ENCODE measurements at regions not wholly inside any gene's neighbourhood (a gene's known extent, or its start where the extent isn't known, plus 50 kb on each side); places are given as distances from the start of the nearest gene placed in this dataset.
"Not testable (repeated sequence)": the region's sequence is repeated elsewhere in the genome, so short reads cannot be mapped to it uniquely, and the experiment has no call there.

DNA sequence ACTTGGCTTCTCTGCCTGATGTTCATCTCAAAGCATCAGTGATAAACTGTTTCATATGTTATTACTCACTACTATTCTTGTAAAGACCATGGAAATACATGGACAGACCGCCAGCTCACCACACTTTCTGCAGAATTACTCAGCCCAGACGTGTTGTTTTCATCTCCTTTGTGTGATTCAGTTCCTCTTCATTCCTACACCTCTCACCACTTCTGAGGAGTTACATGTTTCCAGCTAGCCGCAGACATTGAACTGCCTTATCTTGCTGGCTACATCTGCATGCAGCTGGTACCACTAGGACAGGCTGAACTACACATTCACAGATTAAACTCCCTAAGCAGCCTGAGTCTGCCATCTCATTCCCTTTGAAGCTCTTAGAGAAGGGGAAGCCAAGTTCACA is 443.2 kb upstream of the FGF16 start:
- no peak overlapping the region for H3K4me3 ChIP-seq (ENCODE audit: low read depth, low read length)
- no peak overlapping the region for H3K9ac ChIP-seq (ENCODE audit: low read depth, low read length)
- H3K9me3 ChIP-seq (ENCODE audit: control insufficient read depth, insufficient read depth, low read length): no peaks in the 10 kb centered on the region
- no peaks in the 10 kb centered on the region for H3K4me1 ChIP-seq (ENCODE audit: control insufficient read depth, insufficient read depth, low read length)
- no peaks in the 10 kb centered on the region for H3K36me3 ChIP-seq (ENCODE audit: control insufficient read depth, insufficient read depth, low read length)
- no peaks in the 10 kb centered on the region for H3K27me3 ChIP-seq (ENCODE audit: control insufficient read depth, insufficient read depth, low read length)

DNA sequence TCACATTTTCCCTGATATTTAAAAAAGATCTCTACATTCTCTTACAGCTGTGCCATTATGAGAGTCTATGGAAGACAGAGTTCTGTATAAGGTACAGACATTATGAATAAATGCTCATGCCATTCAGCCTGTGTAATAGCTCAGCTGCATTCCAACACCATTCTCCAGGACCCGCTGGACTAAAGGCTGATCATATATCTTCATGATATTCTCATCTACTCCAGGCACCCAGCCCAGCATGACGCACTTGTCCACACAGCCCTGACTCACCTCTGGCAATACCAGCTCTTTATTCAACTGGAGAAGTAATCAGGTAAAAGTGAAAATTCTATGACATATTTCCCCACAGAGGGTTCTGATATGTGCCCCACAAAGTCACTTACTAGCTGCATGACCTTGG is 437.5 kb upstream of the FGF16 start:
- H3K9me3 ChIP-seq (ENCODE audit: control insufficient read depth, insufficient read depth, low read length): no peaks in the 10 kb centered on the region
- no peak overlapping the region for H3K9ac ChIP-seq (ENCODE audit: low read depth, low read length)
- no peak overlapping the region for H3K4me3 ChIP-seq (ENCODE audit: low read depth, low read length)
- no peaks in the 10 kb centered on the region for H3K4me1 ChIP-seq (ENCODE audit: control insufficient read depth, insufficient read depth, low read length)
- H3K36me3 ChIP-seq (ENCODE audit: control insufficient read depth, insufficient read depth, low read length): no peaks in the 10 kb centered on the region
- no peaks in the 10 kb centered on the region for H3K27me3 ChIP-seq (ENCODE audit: control insufficient read depth, insufficient read depth, low read length)

DNA sequence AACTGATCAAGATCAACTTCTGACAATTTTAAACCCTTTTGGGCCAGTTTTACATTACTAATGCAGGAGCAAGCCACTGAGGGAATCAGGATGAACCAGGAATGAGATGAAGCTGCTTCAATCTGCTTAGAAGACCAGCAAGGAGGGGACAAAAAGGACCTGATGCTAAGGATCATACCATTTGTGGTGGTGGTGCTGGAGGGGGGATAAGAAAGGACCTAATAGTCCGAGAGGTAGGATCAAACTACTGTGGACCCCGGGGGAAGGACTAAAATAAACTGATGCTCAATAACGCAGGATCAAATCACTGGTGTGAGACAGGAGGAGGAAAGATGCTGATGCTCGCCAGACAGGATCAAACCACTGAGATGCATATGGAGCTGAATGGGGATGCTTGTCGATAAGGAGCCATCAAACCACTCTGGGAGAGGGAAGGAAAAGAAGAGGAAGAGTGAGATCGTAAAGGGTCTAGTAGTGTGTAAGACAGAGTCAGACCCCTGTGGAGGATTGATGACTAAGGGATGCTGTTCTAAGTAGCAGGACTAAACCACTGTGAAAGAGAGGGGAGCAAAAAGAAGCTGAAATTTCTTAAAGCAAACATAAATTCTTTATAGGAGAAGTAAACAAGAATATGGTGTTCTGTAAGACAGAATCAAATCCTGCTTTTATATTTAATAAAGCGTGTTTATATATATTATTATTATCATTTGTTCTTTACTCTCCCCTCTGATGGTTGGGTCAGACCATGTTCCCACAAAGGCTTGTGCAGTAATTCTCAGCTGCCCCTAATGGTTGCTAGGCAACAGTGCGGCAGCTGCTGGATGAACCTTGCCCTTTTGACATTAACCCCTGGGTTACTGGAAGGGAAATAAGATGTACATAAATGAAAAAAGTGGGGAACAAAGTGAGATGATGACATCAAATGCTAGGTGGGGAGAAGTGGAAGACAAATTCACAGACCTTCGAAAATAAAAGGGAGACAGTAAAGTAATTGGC is 432.5 kb upstream of the FGF16 start:
- H3K27me3 ChIP-seq (ENCODE audit: control insufficient read depth, insufficient read depth, low read length): no peaks in the 10 kb centered on the region

DNA sequence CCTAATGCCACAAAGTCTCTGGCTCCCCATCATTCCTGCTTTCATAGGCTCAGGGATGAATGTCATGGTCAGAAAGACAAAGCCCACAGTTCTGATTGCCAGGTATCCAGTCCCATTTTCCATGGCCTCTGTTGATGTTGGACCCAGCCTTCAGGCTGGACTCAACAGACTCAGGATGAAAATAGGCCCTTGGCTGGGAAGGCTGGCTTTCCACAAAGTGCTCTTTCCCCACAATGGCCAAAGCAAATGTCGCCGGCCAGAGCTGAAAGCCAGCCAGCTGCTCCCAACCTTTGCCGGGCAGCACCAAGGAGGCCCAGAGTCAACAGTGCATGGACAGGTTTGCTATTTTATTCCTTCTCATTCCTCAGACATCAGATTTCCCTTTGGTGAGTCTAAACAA is 430.1 kb upstream of the FGF16 start:
- H3K9ac ChIP-seq (ENCODE audit: low read depth, low read length): no peak overlapping the region
- no peak overlapping the region for H3K4me3 ChIP-seq (ENCODE audit: low read depth, low read length)
- H3K36me3 ChIP-seq (ENCODE audit: control insufficient read depth, insufficient read depth, low read length): no peaks in the 10 kb centered on the region
- no peaks in the 10 kb centered on the region for H3K9me3 ChIP-seq (ENCODE audit: control insufficient read depth, insufficient read depth, low read length)
- no peaks in the 10 kb centered on the region for H3K4me1 ChIP-seq (ENCODE audit: control insufficient read depth, insufficient read depth, low read length)
- no peaks in the 10 kb centered on the region for H3K27me3 ChIP-seq (ENCODE audit: control insufficient read depth, insufficient read depth, low read length)

More for the DNA sequence above, 432.5 kb upstream of the FGF16 start:
- H3K4me1 ChIP-seq (ENCODE audit: control insufficient read depth, insufficient read depth, low read length): no peaks in the 10 kb centered on the region
- peak overlapping the region; percentile 35 for H3K4me3 ChIP-seq (ENCODE audit: low read depth, low read length)
- no peak overlapping the region for H3K9ac ChIP-seq (ENCODE audit: low read depth, low read length)
- no peaks in the 10 kb centered on the region for H3K36me3 ChIP-seq (ENCODE audit: control insufficient read depth, insufficient read depth, low read length)
- no peaks in the 10 kb centered on the region for H3K9me3 ChIP-seq (ENCODE audit: control insufficient read depth, insufficient read depth, low read length)

DNA sequence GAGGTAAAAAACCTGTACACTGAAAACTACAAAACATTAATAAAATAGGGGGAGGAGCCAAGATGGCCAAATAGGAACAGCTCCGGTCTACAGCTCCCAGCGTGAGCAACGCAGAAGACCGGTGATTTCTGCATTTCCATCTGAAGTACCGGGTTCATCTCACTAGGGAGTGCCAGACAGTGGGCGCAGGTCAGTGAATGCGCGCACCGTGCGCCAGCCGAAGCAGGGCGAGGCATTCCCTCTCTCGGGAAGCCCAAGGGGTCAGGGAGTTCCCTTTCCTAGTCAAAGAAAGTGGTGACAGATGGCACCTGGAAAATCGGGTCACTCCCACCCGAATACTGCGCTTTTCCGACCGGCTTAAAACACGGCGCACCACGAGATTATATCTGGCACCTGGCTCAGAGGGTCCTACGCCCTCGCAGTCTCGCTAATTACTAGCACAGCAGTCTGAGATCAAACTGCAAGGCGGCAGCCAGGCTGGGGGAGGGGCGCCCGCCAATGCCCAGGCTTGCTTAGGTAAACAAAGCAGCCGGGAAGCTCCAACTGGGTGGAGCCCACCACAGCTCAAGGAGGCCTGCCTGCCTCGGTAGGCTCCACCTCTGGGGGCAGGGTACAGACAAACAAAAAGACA is 400.9 kb upstream of the FGF16 start:
- H3K36me3 ChIP-seq (ENCODE audit: control insufficient read depth, insufficient read depth, low read length); H3K27me3 ChIP-seq (ENCODE audit: control insufficient read depth, insufficient read depth, low read length); H3K4me1 ChIP-seq (ENCODE audit: control insufficient read depth, insufficient read depth, low read length); H3K9me3 ChIP-seq (ENCODE audit: control insufficient read depth, insufficient read depth, low read length); H3K9ac ChIP-seq (ENCODE audit: low read depth, low read length): not testable (repeated sequence)
- H3K4me3 ChIP-seq (ENCODE audit: low read depth, low read length): peak overlapping the region; percentile 33

DNA sequence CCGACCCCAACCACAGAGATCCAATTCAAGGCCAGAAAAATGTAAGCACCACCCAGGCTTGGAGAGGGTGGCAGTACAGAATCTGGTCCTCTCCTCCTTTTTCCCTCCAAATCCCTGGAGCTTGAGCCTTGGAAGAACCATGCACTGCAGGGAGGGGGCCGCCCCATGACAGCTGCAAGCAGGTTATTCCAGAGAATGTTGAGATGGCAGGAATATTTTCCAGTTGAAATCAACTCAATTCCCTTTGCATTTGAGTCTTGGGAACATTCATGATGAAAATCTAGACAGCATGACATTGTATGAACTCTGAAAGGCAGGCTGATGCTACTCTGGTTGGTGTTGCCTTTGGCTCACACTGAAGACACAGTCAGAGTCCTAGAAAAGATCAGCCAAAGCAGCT is 386.6 kb upstream of the FGF16 start:
- H3K4me3 ChIP-seq (ENCODE audit: low read depth, low read length): no peak overlapping the region
- H3K27me3 ChIP-seq (ENCODE audit: control insufficient read depth, insufficient read depth, low read length): no peaks in the 10 kb centered on the region
- no peaks in the 10 kb centered on the region for H3K36me3 ChIP-seq (ENCODE audit: control insufficient read depth, insufficient read depth, low read length)
- H3K4me1 ChIP-seq (ENCODE audit: control insufficient read depth, insufficient read depth, low read length): no peaks in the 10 kb centered on the region
- H3K9ac ChIP-seq (ENCODE audit: low read depth, low read length): no peak overlapping the region
- no peaks in the 10 kb centered on the region for H3K9me3 ChIP-seq (ENCODE audit: control insufficient read depth, insufficient read depth, low read length)

DNA sequence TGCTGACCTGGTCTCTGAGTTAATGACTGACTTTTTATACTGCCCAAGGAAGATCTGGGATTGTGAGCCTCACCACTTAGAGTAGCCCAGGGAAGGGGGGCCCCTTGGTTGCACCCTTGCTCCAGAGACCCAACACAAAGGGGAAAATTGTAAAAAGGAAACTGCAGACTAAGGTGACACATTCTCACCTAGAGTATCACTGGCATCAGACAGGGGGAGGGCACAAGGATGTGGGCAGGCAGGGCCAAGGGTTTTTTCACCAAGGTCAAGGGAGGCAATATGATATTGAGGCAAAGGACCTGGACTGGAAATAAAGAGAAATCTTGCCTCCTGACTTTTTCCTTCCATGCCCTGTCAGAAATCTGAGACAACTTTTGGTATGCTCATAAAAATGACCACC is 386.2 kb upstream of the FGF16 start:
- Histone ChIP-seq H3K27me3 (ENCODE audit: control insufficient read depth, insufficient read depth, low read length) (no peaks in the 10 kb centered on the region), H3K9ac (ENCODE audit: low read depth, low read length) (no peak overlapping the region), H3K36me3 (ENCODE audit: control insufficient read depth, insufficient read depth, low read length) (no peaks in the 10 kb centered on the region), H3K4me3 (ENCODE audit: low read depth, low read length) (no peak overlapping the region), H3K9me3 (ENCODE audit: control insufficient read depth, insufficient read depth, low read length) (no peaks in the 10 kb centered on the region), H3K4me1 (ENCODE audit: control insufficient read depth, insufficient read depth, low read length) (no peaks in the 10 kb centered on the region)

DNA sequence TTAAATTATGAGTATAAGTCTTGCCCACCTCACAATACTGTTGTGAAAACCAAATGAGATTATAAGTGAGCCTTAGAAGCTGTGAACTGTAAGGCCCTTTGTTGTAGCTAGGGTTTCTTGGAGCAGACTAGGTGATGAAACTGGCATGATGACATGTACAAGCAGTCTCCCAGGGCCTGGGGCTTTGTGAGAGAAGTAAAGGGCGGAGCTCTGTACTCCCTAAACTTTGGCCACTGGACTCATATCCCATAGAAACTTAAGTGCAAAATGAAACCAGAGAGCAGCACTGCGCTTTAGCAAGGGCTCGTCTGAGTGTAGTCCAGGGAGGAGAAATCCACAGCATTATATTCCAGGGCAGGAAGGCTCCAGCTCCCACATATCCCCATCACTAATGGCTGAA is 385.6 kb upstream of the FGF16 start:
- Histone ChIP-seq H3K36me3 (ENCODE audit: control insufficient read depth, insufficient read depth, low read length) (no peaks in the 10 kb centered on the region), H3K9me3 (ENCODE audit: control insufficient read depth, insufficient read depth, low read length) (no peaks in the 10 kb centered on the region)

DNA sequence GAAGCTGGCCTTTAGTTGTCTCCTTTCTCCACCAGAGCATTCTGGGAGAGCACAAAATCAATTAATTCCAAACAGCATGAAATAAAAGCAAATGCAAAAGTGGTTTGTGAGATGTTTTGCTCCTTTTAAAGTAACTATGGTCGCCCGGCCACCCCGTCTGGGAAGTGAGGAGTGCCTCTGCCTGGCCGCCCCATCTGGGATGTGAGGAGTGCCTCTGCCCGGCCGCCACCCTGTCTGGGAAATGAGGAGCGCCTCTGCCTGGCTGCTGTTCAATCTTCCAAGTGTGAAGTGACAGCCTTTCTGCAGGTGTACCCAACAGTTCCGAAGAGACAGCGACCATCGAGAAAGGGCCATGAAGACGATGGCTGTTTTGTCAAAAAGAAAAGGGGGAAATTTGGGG is 381.3 kb upstream of the FGF16 start:
- no peaks in the 10 kb centered on the region for H3K36me3 ChIP-seq (ENCODE audit: control insufficient read depth, insufficient read depth, low read length)

More for the DNA sequence above, 385.6 kb upstream of the FGF16 start:
- Histone ChIP-seq H3K4me1 (ENCODE audit: control insufficient read depth, insufficient read depth, low read length) (no peaks in the 10 kb centered on the region), H3K27me3 (ENCODE audit: control insufficient read depth, insufficient read depth, low read length) (no peaks in the 10 kb centered on the region), H3K9ac (ENCODE audit: low read depth, low read length) (no peak overlapping the region), H3K4me3 (ENCODE audit: low read depth, low read length) (no peak overlapping the region)

DNA sequence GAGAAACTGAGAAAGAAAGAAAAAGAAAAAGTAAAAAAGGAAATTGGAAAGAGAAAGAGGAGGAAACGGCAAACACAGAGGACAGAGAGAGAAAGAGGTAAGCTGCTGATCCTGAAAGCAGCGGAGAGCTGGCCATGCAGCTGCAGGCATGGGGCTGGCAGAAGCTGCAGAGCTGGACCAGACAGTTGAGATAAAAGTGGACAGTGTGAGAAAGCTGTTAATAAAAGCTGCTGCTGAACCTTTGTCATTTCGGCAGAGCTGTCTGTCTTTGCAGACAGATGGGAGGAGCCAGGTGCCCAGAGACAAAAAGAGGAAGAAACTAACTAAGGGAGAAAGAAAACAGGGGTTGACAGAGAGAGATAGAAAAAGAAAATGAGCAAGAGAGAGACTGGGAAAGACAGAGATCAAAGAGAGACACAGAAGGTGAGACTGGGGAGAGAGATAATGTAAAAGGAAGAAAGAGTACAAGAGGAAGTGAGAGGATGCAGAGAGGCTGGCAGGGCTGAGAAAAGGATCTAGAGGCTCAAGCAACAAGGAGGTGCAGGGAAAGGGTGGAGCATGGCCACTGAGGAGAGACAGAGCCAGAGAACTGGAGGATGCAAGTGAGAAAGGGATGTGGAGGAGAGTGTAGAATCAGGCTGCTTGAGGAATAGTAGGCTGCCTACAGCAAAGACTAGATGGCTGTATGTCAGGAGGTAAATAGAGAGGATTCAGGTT is 376.8 kb upstream of the FGF16 start:
- Histone ChIP-seq H3K9ac (ENCODE audit: low read depth, low read length) (no peak overlapping the region), H3K36me3 (ENCODE audit: control insufficient read depth, insufficient read depth, low read length) (no peaks in the 10 kb centered on the region), H3K27me3 (ENCODE audit: control insufficient read depth, insufficient read depth, low read length) (no peaks in the 10 kb centered on the region), H3K9me3 (ENCODE audit: control insufficient read depth, insufficient read depth, low read length) (no peaks in the 10 kb centered on the region), H3K4me1 (ENCODE audit: control insufficient read depth, insufficient read depth, low read length) (peaks cover 2% of the 10 kb centered on the region), H3K4me3 (ENCODE audit: low read depth, low read length) (no peak overlapping the region)

More for the DNA sequence above, 381.3 kb upstream of the FGF16 start:
- H3K9ac ChIP-seq (ENCODE audit: low read depth, low read length): no peak overlapping the region
- no peaks in the 10 kb centered on the region for H3K9me3 ChIP-seq (ENCODE audit: control insufficient read depth, insufficient read depth, low read length)
- H3K4me3 ChIP-seq (ENCODE audit: low read depth, low read length): no peak overlapping the region
- peaks cover 2% of the 10 kb centered on the region for H3K4me1 ChIP-seq (ENCODE audit: control insufficient read depth, insufficient read depth, low read length)
- H3K27me3 ChIP-seq (ENCODE audit: control insufficient read depth, insufficient read depth, low read length): no peaks in the 10 kb centered on the region

DNA sequence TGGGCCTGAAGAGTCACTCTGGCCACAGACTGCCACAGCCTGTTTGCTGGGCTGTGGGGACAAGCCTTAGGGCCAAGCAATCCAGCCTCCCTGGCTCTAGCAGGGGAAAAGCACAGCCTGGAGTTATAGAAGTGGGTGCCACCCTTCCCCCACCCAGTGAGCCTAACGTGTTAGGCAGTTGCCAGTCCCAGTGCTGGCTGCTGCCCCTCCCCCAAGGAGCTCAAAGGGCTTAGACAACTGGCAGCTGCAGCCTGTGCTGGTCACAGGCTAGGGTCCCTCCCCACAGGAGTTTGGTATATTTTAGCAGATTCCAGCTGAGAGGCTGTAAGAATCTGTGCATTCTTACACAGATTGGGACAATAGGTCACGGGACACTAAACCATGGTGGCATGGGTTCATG is 370.3 kb upstream of the FGF16 start:
- Histone ChIP-seq H3K9ac (ENCODE audit: low read depth, low read length) (no peak overlapping the region), H3K36me3 (ENCODE audit: control insufficient read depth, insufficient read depth, low read length) (no peaks in the 10 kb centered on the region), H3K4me1 (ENCODE audit: control insufficient read depth, insufficient read depth, low read length) (no peaks in the 10 kb centered on the region), H3K4me3 (ENCODE audit: low read depth, low read length) (no peak overlapping the region), H3K9me3 (ENCODE audit: control insufficient read depth, insufficient read depth, low read length) (no peaks in the 10 kb centered on the region), H3K27me3 (ENCODE audit: control insufficient read depth, insufficient read depth, low read length) (no peaks in the 10 kb centered on the region)

Data from iPS-15b (cell line).